Nephron (organoid): ENCODE measurements at regions not wholly inside any gene's neighbourhood (a gene's known extent, or its start where the extent isn't known, plus 50 kb on each side); places are given as distances from the start of the nearest gene placed in this dataset.

Experiments
- H3K27ac Mint-ChIP-seq, 3 experiments: 2 replicates each; pipeline ENCODE4 v1.8.0; 2020; ENCODE audit warnings: mixed read lengths in 3 of 3, mild to moderate bottlenecking in 2 of 3, moderate library complexity in 1 of 3
- H3K27me3 Mint-ChIP-seq: 2 replicates; pipeline ENCODE4 v1.8.0; 2021; ENCODE audit warnings: low read depth, mild to moderate bottlenecking, moderate library complexity, mixed read lengths
- H3K36me3 Mint-ChIP-seq: 2 replicates; pipeline ENCODE4 v1.8.0; 2020; ENCODE audit warnings: low read depth, mixed read lengths
- H3K4me1 Mint-ChIP-seq: 2 replicates; pipeline ENCODE4 v1.8.0; 2020; ENCODE audit warnings: mixed read lengths
- H3K4me3 Mint-ChIP-seq, 3 experiments: 2 replicates each; pipeline ENCODE4 v1.8.0; 2020; ENCODE audit warnings: mild to moderate bottlenecking in 3 of 3, mixed read lengths in 3 of 3, moderate library complexity in 2 of 3
- H3K9me3 Mint-ChIP-seq: 2 replicates; pipeline ENCODE4 v1.8.0; 2020; ENCODE audit warnings: mixed read lengths
- TF ChIP-seq, protein P1 (sequence below), 3 experiments: fragments of 200-600 bp; sonication (generic); IDR thresholded peaks; one replicate each; pipeline ENCODE4 v1.5.0; 2021; ENCODE audit warnings: antibody characterized with exemption in 3 of 3; ENCODE audit not compliant: unreplicated experiment in 3 of 3

DNA sequence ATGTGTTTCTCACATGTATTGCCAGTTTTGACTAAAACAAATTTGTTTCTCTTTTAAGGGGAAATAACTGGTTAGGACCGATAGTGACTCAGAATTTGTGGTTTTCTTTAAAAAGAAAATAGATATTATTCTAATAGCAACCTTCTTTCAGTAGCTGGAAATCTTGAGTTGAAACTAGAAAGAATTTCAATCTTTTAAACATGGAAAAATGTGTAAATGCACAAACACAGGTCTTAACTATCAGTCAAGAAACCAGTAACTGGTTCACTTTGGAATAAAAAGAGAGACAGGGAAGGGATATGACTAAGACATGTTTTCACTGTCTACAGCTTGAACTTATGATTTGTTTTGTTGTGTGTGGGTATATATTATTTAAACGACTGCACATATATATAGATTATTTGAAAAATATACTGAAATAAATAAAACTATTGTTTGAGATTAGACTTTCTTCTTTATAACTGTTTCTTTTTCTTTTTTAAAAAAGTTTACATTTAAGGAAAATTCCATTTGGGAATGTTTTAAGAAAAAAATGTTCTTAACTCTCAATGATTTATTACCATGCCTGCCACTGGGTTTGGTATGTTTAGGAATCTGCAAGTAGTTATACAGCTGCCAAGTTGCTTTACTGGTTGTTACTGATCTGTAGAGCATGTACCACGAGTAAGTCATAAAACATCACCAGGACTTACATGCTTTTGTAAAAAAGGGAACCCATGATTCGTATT is 753.3 kb upstream of the MARCKS start:
- H3K9me3 Mint-ChIP-seq: peaks cover 32% of the 10 kb centered on the region
- H3K36me3 Mint-ChIP-seq: peaks cover 8% of the 10 kb centered on the region
- TF ChIP-seq, protein P1, sequence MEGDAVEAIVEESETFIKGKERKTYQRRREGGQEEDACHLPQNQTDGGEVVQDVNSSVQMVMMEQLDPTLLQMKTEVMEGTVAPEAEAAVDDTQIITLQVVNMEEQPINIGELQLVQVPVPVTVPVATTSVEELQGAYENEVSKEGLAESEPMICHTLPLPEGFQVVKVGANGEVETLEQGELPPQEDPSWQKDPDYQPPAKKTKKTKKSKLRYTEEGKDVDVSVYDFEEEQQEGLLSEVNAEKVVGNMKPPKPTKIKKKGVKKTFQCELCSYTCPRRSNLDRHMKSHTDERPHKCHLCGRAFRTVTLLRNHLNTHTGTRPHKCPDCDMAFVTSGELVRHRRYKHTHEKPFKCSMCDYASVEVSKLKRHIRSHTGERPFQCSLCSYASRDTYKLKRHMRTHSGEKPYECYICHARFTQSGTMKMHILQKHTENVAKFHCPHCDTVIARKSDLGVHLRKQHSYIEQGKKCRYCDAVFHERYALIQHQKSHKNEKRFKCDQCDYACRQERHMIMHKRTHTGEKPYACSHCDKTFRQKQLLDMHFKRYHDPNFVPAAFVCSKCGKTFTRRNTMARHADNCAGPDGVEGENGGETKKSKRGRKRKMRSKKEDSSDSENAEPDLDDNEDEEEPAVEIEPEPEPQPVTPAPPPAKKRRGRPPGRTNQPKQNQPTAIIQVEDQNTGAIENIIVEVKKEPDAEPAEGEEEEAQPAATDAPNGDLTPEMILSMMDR (IDR thresholded peaks at IDR 0.05; ENCODE audit: unreplicated experiment in 3 of 3): no peak
- peak overlapping the region; percentile 71 to 90 (median 83) for H3K27ac Mint-ChIP-seq
- H3K4me3 Mint-ChIP-seq: no peak overlapping the region
- H3K4me1 Mint-ChIP-seq: peaks cover 17% of the 10 kb centered on the region
- no peaks in the 10 kb centered on the region for H3K27me3 Mint-ChIP-seq

DNA sequence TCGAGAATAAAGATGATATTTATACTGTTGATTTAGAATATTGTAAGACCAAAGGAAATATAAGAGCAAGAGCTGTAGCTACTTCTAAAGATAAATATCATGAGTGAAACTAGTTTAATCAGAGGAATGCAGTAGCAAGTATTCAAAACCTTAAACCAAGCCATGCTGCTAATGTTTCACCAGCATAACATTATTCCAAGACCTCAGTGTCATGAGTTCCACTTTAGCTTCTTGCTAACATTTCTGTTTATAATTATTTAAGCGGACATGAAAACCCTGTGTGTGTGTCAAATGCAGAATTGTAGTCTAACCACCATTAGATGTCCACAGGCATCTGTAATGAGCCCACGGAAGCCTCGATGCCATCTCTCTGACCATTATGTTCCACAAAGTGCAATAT is 752.6 kb upstream of the MARCKS start:
- Mint-ChIP-seq H3K4me3 (no peak overlapping the region), H3K27me3 (no peaks in the 10 kb centered on the region), H3K36me3 (peaks cover 8% of the 10 kb centered on the region), H3K9me3 (peaks cover 27% of the 10 kb centered on the region), H3K27ac (peak overlapping the region; percentile 71 to 90 (median 83)), H3K4me1 (peaks cover 17% of the 10 kb centered on the region)
- TF ChIP-seq, protein P1 (IDR thresholded peaks at IDR 0.05; ENCODE audit: unreplicated experiment in 3 of 3): no peak

DNA sequence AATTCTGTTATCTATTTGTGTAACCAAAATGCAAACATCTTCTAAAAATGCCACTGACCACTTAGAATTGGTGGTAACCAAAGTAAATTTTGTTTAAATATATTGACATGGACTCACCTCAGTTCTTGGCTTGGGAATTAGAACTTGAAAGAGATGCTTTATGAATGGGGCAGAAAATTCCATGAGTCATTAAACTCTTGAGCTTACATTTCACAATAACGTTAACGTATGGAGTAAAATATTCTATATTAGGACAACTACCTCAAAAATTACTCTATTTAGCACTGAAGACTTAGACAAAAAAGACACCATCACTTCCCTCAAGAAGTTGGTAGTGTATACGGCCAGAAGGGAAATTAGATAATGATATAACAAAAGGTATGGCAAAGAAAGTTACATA is 752.2 kb upstream of the MARCKS start:
- H3K27ac Mint-ChIP-seq: peak overlapping the region in 2 of 3 experiments; percentile 83 to 90
- H3K27me3 Mint-ChIP-seq: no peaks in the 10 kb centered on the region
- H3K9me3 Mint-ChIP-seq: peaks cover 23% of the 10 kb centered on the region
- peaks cover 17% of the 10 kb centered on the region for H3K4me1 Mint-ChIP-seq
- peaks cover 8% of the 10 kb centered on the region for H3K36me3 Mint-ChIP-seq
- TF ChIP-seq, protein P1 (IDR thresholded peaks at IDR 0.05; ENCODE audit: unreplicated experiment in 3 of 3): no peak
- no peak overlapping the region for H3K4me3 Mint-ChIP-seq

DNA sequence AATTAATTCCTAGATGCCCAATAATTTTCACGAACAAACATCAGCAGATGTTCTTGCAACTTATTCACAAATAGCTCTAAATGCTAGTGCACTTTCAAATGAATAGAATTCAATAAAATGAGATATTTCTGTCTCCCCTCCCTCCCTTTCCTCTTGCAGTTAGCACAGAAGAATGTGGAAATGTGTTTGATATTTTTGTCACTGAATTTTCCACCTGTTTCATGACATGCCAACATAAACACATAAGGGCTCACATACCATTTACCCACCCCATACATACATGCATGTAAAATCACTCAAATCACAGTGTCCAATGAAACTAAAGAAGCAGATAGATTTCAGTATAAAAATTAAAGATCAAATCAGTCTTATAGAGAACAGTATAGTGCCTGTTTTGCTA is 746.9 kb upstream of the MARCKS start:
- H3K27me3 Mint-ChIP-seq: peaks cover 6% of the 10 kb centered on the region
- no peak overlapping the region for H3K4me3 Mint-ChIP-seq
- H3K36me3 Mint-ChIP-seq: peaks cover 19% of the 10 kb centered on the region
- TF ChIP-seq, protein P1 (IDR thresholded peaks at IDR 0.05; ENCODE audit: unreplicated experiment in 3 of 3): no peak
- peaks cover 46% of the 10 kb centered on the region for H3K9me3 Mint-ChIP-seq
- peaks cover 13% of the 10 kb centered on the region for H3K4me1 Mint-ChIP-seq
- H3K27ac Mint-ChIP-seq: no peak overlapping the region

DNA sequence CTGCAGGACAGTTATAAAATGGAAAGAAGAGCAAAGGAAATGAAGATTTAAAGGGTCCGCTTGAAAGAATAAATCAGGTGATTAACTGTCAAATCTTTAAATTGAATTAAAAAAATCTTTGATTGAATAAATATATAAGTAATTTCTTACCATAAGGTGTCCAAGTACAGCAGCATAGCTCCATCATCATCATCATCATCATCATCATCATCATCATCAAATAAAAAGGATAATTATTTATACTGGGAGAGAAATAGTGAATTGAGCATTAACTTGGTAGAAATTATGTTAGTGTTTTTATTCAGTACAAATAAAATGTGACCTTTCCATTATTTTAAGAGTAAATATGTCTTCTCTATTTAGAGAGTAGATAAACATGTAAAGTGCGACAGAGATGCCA is 745.6 kb upstream of the MARCKS start:
- Mint-ChIP-seq H3K36me3 (peaks cover 22% of the 10 kb centered on the region), H3K4me1 (peaks cover 13% of the 10 kb centered on the region), H3K4me3 (no peak overlapping the region), H3K27me3 (peaks cover 6% of the 10 kb centered on the region), H3K27ac (peak overlapping the region in 1 of 3 experiments; percentile 78), H3K9me3 (peaks cover 50% of the 10 kb centered on the region)
- TF ChIP-seq, protein P1 (IDR thresholded peaks at IDR 0.05; ENCODE audit: unreplicated experiment in 3 of 3): no peak

DNA sequence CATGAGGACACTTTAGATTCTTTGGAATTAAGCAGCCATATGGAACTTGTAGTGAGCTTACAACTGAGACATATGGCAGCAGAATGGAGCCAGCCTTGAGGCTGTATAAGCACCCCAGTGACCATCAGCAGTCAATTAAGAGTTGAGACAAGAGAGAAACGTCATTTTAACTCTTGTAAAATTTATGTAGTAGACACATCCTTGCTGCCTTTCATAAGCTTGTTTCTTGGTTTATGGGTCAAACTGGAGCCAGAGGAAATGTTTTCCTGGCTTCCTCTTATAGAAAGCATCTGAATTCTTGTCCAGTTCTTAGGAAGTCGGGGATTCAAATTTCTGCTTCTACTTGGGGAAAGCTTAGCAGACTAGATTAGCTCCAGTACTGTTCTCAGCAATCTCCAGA is 745.1 kb upstream of the MARCKS start:
- Mint-ChIP-seq H3K9me3 (peaks cover 55% of the 10 kb centered on the region), H3K36me3 (peaks cover 26% of the 10 kb centered on the region), H3K4me1 (peaks cover 13% of the 10 kb centered on the region), H3K4me3 (no peak overlapping the region), H3K27ac (peak overlapping the region in 2 of 3 experiments; percentile 5 to 78), H3K27me3 (peaks cover 6% of the 10 kb centered on the region)
- TF ChIP-seq, protein P1 (IDR thresholded peaks at IDR 0.05; ENCODE audit: unreplicated experiment in 3 of 3): no peak
